WTC11 (cell line): ENCODE measurements at regions not wholly inside any gene's neighbourhood (a gene's known extent, or its start where the extent isn't known, plus 50 kb on each side); places are given as distances from the start of the nearest gene placed in this dataset.

Experiments used
- ATAC-seq: fragments of 200-7000 bp; cut with Tn5 transposase; 2 replicates; pipeline ENCODE4 v1.10.0; 2021; ENCODE audit warnings: mild to moderate bottlenecking, moderate library complexity
- CTCF ChIA-PET: fragments of 300-600 bp; sonication (Branson Sonifier 250); formaldehyde crosslinking; loops from one replicate; lab custom pipeline; 2021; ENCODE audit warnings: antibody characterized with exemption; lab: Charles Lee
- POLR2A ChIA-PET: fragments of 350-600 bp; sonication (Branson Sonifier 250); formaldehyde crosslinking; loops from one replicate; lab custom pipeline; 2021; ENCODE audit warnings: antibody characterized with exemption; lab: Charles Lee
- DNase-seq: peaks from one replicate; pipeline ENCODE4 v3.0.0; 2021; ENCODE audit warnings: low spot score
- H3K27ac Mint-ChIP-seq: 2 replicates; pipeline ENCODE4 v1.8.0; 2021; ENCODE audit warnings: mixed read lengths
- H3K27me3 Mint-ChIP-seq: 2 replicates; pipeline ENCODE4 v1.8.0; 2021; ENCODE audit warnings: low read depth, mild to moderate bottlenecking, moderate library complexity, mixed read lengths
- H3K36me3 Mint-ChIP-seq: 2 replicates; pipeline ENCODE4 v1.8.0; 2021; ENCODE audit warnings: mixed read lengths
- H3K4me1 Mint-ChIP-seq: 2 replicates; pipeline ENCODE4 v1.8.0; 2022; ENCODE audit warnings: mixed read lengths
- H3K4me3 Mint-ChIP-seq: 2 replicates; pipeline ENCODE4 v1.8.0; 2021; ENCODE audit warnings: mild to moderate bottlenecking, moderate library complexity, mixed read lengths
- H3K9me3 Mint-ChIP-seq: 2 replicates; pipeline ENCODE4 v1.8.0; 2021; ENCODE audit warnings: mixed read lengths
- CREM ChIP-seq: sonication (generic); formaldehyde crosslinking; IDR thresholded peaks from 2 replicates; pipeline ENCODE4 v1.8.1; 2022; ENCODE audit warnings: mild to moderate bottlenecking, missing genetic modification reagents, moderate library complexity
- CTCF ChIP-seq: fragments of 200-600 bp; IDR thresholded peaks from 2 replicates; pipeline ENCODE4 v1.8.0; 2022; ENCODE audit warnings: antibody characterized with exemption
- ELF4 ChIP-seq: sonication (generic); formaldehyde crosslinking; IDR thresholded peaks from 2 replicates; pipeline ENCODE4 v1.8.1; 2022; ENCODE audit warnings: low read depth, mild to moderate bottlenecking, moderate library complexity, missing genetic modification reagents
- IRF1 ChIP-seq: sonication (generic); formaldehyde crosslinking; IDR thresholded peaks from 2 replicates; pipeline ENCODE4 v1.8.0; 2023; ENCODE audit warnings: missing genetic modification reagents
- NFE2L1 ChIP-seq: sonication (generic); formaldehyde crosslinking; IDR thresholded peaks from 2 replicates; pipeline ENCODE4 v1.8.1; 2023; ENCODE audit warnings: missing genetic modification reagents
- NR3C1 ChIP-seq: sonication (generic); formaldehyde crosslinking; conservative IDR thresholded peaks from 2 replicates; pipeline ENCODE4 v1.8.1; 2023; ENCODE audit warnings: low read depth, mild to moderate bottlenecking, missing genetic modification reagents
- PRDM15 ChIP-seq: sonication (generic); formaldehyde crosslinking; IDR thresholded peaks from 2 replicates; pipeline ENCODE4 v1.8.0; 2022; ENCODE audit warnings: missing genetic modification reagents
- PRRX2 ChIP-seq: fragments of 250-450 bp; sonication (Bioruptor Pico); IDR thresholded peaks from 2 replicates; pipeline ENCODE4 v1.8.0; 2021; ENCODE audit warnings: mild to moderate bottlenecking
- RELA ChIP-seq: sonication (generic); formaldehyde crosslinking; IDR thresholded peaks from 2 replicates; pipeline ENCODE4 v1.8.1; 2022; ENCODE audit warnings: missing genetic modification reagents, mild to moderate bottlenecking, borderline replicate concordance
- SMAD3 ChIP-seq: sonication (generic); formaldehyde crosslinking; IDR thresholded peaks from 2 replicates; pipeline ENCODE4 v1.8.0; 2022; ENCODE audit warnings: missing genetic modification reagents, mild to moderate bottlenecking, borderline replicate concordance
- ZBTB21 ChIP-seq: sonication (generic); formaldehyde crosslinking; IDR thresholded peaks from 2 replicates; pipeline ENCODE4 v1.8.1; 2023; ENCODE audit warnings: mild to moderate bottlenecking, missing genetic modification reagents, borderline replicate concordance
- ZNF263 ChIP-seq: sonication (generic); formaldehyde crosslinking; IDR thresholded peaks from 2 replicates; pipeline ENCODE4 v1.8.1; 2022; ENCODE audit warnings: low read depth, mild to moderate bottlenecking, moderate library complexity, missing genetic modification reagents
- ZNF396 ChIP-seq: fragments of 250-450 bp; sonication (Bioruptor Pico); IDR thresholded peaks from 2 replicates; pipeline ENCODE4 v1.8.0; 2021; ENCODE audit warnings: mild to moderate bottlenecking, moderate library complexity, borderline replicate concordance
- TF ChIP-seq, protein P1 (sequence below): sonication (generic); formaldehyde crosslinking; IDR thresholded peaks from 2 replicates; pipeline ENCODE4 v1.8.1; 2023; ENCODE audit warnings: mild to moderate bottlenecking, missing genetic modification reagents
- TF ChIP-seq, protein P2 (sequence below): sonication (generic); formaldehyde crosslinking; conservative IDR thresholded peaks from 2 replicates; pipeline ENCODE4 v1.8.1; 2023; ENCODE audit warnings: mild to moderate bottlenecking, low read depth, missing genetic modification reagents, moderate library complexity
- TF ChIP-seq, protein P3 (sequence below): sonication (generic); formaldehyde crosslinking; IDR thresholded peaks from 2 replicates; pipeline ENCODE4 v1.8.1; 2023; ENCODE audit warnings: mild to moderate bottlenecking, moderate library complexity, missing genetic modification reagents
- TF ChIP-seq, protein P4 (sequence below): sonication (generic); formaldehyde crosslinking; IDR thresholded peaks from 2 replicates; pipeline ENCODE4 v1.8.1; 2023; ENCODE audit warnings: mild to moderate bottlenecking, missing genetic modification reagents, moderate library complexity
- TF ChIP-seq, protein P5 (sequence below): sonication (generic); formaldehyde crosslinking; conservative IDR thresholded peaks from 2 replicates; pipeline ENCODE4 v1.8.1; 2022; ENCODE audit warnings: mild to moderate bottlenecking, missing genetic modification reagents

GRCh38 chrX:7503251-7503650, 339.7 kb upstream of the VCX start:
- Mint-ChIP-seq H3K27ac (no peak overlapping the region), H3K27me3 (no peaks in the 10 kb centered on the region), H3K4me1 (no peaks in the 10 kb centered on the region), H3K4me3 (no peak overlapping the region), H3K9me3 (peaks cover 5% of the 10 kb centered on the region), H3K36me3 (no peaks in the 10 kb centered on the region)
- ChIA-PET POLR2A (no interaction called here), CTCF (no interaction called here)
- ATAC-seq (no peak), DNase-seq (no peak)
- TF ChIP-seq PRDM15 = no peak
- TF ChIP-seq ZBTB21 = no peak
- TF ChIP-seq NR3C1 (CRISPR knock-in tag) = no peak
- TF ChIP-seq IRF1 (CRISPR knock-in tag) = no peak
- TF ChIP-seq, protein P1, sequence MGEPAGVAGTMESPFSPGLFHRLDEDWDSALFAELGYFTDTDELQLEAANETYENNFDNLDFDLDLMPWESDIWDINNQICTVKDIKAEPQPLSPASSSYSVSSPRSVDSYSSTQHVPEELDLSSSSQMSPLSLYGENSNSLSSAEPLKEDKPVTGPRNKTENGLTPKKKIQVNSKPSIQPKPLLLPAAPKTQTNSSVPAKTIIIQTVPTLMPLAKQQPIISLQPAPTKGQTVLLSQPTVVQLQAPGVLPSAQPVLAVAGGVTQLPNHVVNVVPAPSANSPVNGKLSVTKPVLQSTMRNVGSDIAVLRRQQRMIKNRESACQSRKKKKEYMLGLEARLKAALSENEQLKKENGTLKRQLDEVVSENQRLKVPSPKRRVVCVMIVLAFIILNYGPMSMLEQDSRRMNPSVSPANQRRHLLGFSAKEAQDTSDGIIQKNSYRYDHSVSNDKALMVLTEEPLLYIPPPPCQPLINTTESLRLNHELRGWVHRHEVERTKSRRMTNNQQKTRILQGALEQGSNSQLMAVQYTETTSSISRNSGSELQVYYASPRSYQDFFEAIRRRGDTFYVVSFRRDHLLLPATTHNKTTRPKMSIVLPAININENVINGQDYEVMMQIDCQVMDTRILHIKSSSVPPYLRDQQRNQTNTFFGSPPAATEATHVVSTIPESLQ (CRISPR knock-in tag) = no peak
- no peak for TF ChIP-seq CTCF
- TF ChIP-seq ZNF396 (CRISPR knock-in tag) = no peak
- TF ChIP-seq NFE2L1 (CRISPR knock-in tag) = no peak
- TF ChIP-seq ELF4 (CRISPR knock-in tag) = no peak

- Mint-ChIP-seq H3K9me3 (peaks cover 5% of the 10 kb centered on the region), H3K36me3 (no peaks in the 10 kb centered on the region), H3K27ac (no peak overlapping the region), H3K27me3 (no peaks in the 10 kb centered on the region), H3K4me1 (peaks cover 6% of the 10 kb centered on the region), H3K4me3 (no peak overlapping the region)
- ChIA-PET POLR2A (no interaction called here), CTCF (no interaction called here)
- no peak for TF ChIP-seq RELA (CRISPR knock-in tag)
- TF ChIP-seq CREM = no peak
- TF ChIP-seq, protein P1 (CRISPR knock-in tag) = no peak
- TF ChIP-seq PRRX2 (CRISPR knock-in tag) = no peak
- TF ChIP-seq SMAD3 = no peak
- TF ChIP-seq, protein P2, sequence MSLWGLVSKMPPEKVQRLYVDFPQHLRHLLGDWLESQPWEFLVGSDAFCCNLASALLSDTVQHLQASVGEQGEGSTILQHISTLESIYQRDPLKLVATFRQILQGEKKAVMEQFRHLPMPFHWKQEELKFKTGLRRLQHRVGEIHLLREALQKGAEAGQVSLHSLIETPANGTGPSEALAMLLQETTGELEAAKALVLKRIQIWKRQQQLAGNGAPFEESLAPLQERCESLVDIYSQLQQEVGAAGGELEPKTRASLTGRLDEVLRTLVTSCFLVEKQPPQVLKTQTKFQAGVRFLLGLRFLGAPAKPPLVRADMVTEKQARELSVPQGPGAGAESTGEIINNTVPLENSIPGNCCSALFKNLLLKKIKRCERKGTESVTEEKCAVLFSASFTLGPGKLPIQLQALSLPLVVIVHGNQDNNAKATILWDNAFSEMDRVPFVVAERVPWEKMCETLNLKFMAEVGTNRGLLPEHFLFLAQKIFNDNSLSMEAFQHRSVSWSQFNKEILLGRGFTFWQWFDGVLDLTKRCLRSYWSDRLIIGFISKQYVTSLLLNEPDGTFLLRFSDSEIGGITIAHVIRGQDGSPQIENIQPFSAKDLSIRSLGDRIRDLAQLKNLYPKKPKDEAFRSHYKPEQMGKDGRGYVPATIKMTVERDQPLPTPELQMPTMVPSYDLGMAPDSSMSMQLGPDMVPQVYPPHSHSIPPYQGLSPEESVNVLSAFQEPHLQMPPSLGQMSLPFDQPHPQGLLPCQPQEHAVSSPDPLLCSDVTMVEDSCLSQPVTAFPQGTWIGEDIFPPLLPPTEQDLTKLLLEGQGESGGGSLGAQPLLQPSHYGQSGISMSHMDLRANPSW = no peak
- TF ChIP-seq, protein P3, sequence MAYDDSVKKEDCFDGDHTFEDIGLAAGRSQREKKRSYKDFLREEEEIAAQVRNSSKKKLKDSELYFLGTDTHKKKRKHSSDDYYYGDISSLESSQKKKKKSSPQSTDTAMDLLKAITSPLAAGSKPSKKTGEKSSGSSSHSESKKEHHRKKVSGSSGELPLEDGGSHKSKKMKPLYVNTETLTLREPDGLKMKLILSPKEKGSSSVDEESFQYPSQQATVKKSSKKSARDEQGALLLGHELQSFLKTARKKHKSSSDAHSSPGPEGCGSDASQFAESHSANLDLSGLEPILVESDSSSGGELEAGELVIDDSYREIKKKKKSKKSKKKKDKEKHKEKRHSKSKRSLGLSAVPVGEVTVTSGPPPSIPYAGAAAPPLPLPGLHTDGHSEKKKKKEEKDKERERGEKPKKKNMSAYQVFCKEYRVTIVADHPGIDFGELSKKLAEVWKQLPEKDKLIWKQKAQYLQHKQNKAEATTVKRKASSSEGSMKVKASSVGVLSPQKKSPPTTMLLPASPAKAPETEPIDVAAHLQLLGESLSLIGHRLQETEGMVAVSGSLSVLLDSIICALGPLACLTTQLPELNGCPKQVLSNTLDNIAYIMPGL (CRISPR knock-in tag) = no peak
- TF ChIP-seq ZNF263 (CRISPR knock-in tag) = no peak
- TF ChIP-seq, protein P4, sequence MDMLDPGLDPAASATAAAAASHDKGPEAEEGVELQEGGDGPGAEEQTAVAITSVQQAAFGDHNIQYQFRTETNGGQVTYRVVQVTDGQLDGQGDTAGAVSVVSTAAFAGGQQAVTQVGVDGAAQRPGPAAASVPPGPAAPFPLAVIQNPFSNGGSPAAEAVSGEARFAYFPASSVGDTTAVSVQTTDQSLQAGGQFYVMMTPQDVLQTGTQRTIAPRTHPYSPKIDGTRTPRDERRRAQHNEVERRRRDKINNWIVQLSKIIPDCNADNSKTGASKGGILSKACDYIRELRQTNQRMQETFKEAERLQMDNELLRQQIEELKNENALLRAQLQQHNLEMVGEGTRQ (CRISPR knock-in tag) = no peak
- TF ChIP-seq ELF4 (CRISPR knock-in tag) = no peak
- TF ChIP-seq, protein P5, sequence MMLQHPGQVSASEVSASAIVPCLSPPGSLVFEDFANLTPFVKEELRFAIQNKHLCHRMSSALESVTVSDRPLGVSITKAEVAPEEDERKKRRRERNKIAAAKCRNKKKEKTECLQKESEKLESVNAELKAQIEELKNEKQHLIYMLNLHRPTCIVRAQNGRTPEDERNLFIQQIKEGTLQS = no peak
- TF ChIP-seq, all 79 proteins: peak for 0
- ATAC-seq (no peak), DNase-seq (no peak)
Observed at GRCh38 chrX:7500386-7500785, 342.6 kb upstream of the VCX start.
